Endothelial cell of umbilical vein (primary cell): ENCODE measurements at regions not wholly inside any gene's neighbourhood (a gene's known extent, or its start where the extent isn't known, plus 50 kb on each side); places are given as distances from the start of the nearest gene placed in this dataset.

ENCODE experiments used
- BruUV-seq: library from RNA; stranded (reverse); fragments of 400-500 nt; replicated peaks from 2 replicates; lab custom pipeline; 2021; lab: Mats Ljungman, UMichigan
- CTCF ChIA-PET: fragments of 300-600, 350-600 bp; sonication (Branson Sonifier 250); formaldehyde crosslinking; loops from one replicate; lab custom pipeline; 2021; ENCODE audit warnings: antibody characterized with exemption, inconsistent platforms; lab: Charles Lee
- POLR2A ChIA-PET: fragments of 300-600, 350-600 bp; sonication (Branson Sonifier 250); formaldehyde crosslinking; loops from one replicate; lab custom pipeline; 2021; ENCODE audit warnings: antibody characterized with exemption, inconsistent platforms; lab: Charles Lee
- DNase-seq: peaks from one replicate; pipeline ENCODE4 v3.0.0-alpha.2; 2011; ENCODE audit warnings: low read depth, low spot score
- FAIRE-seq: peaks from 2 replicates; lab custom pipeline; 2011; peaks lifted over from hg19 to GRCh38; lab: Jason Lieb, UNC
- H2AFZ ChIP-seq: 2 replicates; pipeline ENCODE4 v1.6.0; 2012; ENCODE audit warnings: low read depth, low read length, control low read depth, inconsistent platforms
- H3K27ac ChIP-seq: 2 replicates; pipeline ENCODE4 v1.5.1; 2011; ENCODE audit warnings: low read depth, mild to moderate bottlenecking, control low read depth, low read length, moderate library complexity; ENCODE audit not compliant: insufficient read depth
- H3K27me3 ChIP-seq, 2 experiments: 2 replicates each; pipeline versions ENCODE4 v1.6.0 to v1.6.1; 2011; ENCODE audit warnings: low read length in 2 of 2, mixed read lengths in 1 of 2; ENCODE audit not compliant: control insufficient read depth in 2 of 2, insufficient read depth in 2 of 2
- H3K36me3 ChIP-seq, 2 experiments: 2 replicates in 1 of 2; 3 replicates in 1 of 2; pipeline ENCODE4 v1.5.1; 2011; ENCODE audit warnings: low read length in 2 of 2, mild to moderate bottlenecking in 1 of 2, moderate library complexity in 1 of 2; ENCODE audit not compliant: control insufficient read depth in 2 of 2, insufficient read depth in 2 of 2; ENCODE audit errors: extremely low read depth in 1 of 2
- H3K4me1 ChIP-seq: 3 replicates; pipeline ENCODE4 v1.5.1; 2011; ENCODE audit warnings: mild to moderate bottlenecking, low read length; ENCODE audit not compliant: control insufficient read depth, insufficient read depth; ENCODE audit errors: extremely low read depth
- H3K4me2 ChIP-seq: 2 replicates; pipeline ENCODE4 v1.6.1; 2011; ENCODE audit warnings: low read length, control low read depth, mixed read lengths; ENCODE audit not compliant: insufficient read depth
- H3K4me3 ChIP-seq, 3 experiments: fragments of 200-600 bp in 1 of 3; sonication (generic), shearing (Covaris generic) in 1 of 3; replicated peaks in 1 of 3; 2 replicates each; pipeline ENCODE4 v1.5.1; 2011 to 2016; ENCODE audit warnings: control low read depth in 3 of 3, low read length in 3 of 3, mild to moderate bottlenecking in 2 of 3, inconsistent platforms in 1 of 3, low read depth in 1 of 3, moderate library complexity in 1 of 3; ENCODE audit not compliant: insufficient read depth in 1 of 3
- H3K79me2 ChIP-seq: 2 replicates; pipeline ENCODE4 v1.6.0; 2012; ENCODE audit warnings: low read length, inconsistent platforms; ENCODE audit not compliant: control insufficient read depth, insufficient read depth
- H3K9ac ChIP-seq: replicated peaks from 2 replicates; pipeline ENCODE3; 2011; ENCODE audit warnings: low read length, control low read depth; ENCODE audit not compliant: insufficient read depth; ENCODE audit errors: extremely low read depth
- H3K9me1 ChIP-seq: replicated peaks from 3 replicates; pipeline ENCODE4 v1.6.0; 2011; ENCODE audit warnings: mild to moderate bottlenecking, low read length; ENCODE audit not compliant: control insufficient read depth, insufficient read depth; ENCODE audit errors: extremely low read depth
- H3K9me3 ChIP-seq: replicated peaks from 2 replicates; pipeline ENCODE4 v1.5.1; 2012; ENCODE audit warnings: low read length, inconsistent platforms; ENCODE audit not compliant: control insufficient read depth, insufficient read depth
- H4K20me1 ChIP-seq: replicated peaks from 2 replicates; pipeline ENCODE3; 2011; ENCODE audit warnings: mild to moderate bottlenecking, low read length; ENCODE audit not compliant: control insufficient read depth, insufficient read depth; ENCODE audit errors: extremely low read depth
- CTCF ChIP-seq, 2 donors: IDR thresholded peaks; 1 replicate in 1 of 2; 2 replicates in 1 of 2; pipeline ENCODE4 v1.5.1; 2011; ENCODE audit warnings: low read length in 2 of 2, mild to moderate bottlenecking in 2 of 2, moderate library complexity in 2 of 2, control low read depth in 1 of 2, inconsistent platforms in 1 of 2, low read depth in 1 of 2; ENCODE audit not compliant: insufficient read depth in 1 of 2; ENCODE audit errors: extremely low read depth in 1 of 2
- FOS ChIP-seq: IDR thresholded peaks from 2 replicates; pipeline ENCODE4 v1.6.1; 2011; ENCODE audit warnings: mild to moderate bottlenecking, low read length, moderate library complexity, borderline replicate concordance; ENCODE audit not compliant: insufficient read depth
- JUN ChIP-seq: IDR thresholded peaks from 2 replicates; pipeline ENCODE4 v1.6.1; 2011; ENCODE audit warnings: borderline replicate concordance, low read depth; ENCODE audit not compliant: insufficient read length, insufficient read depth
- MAX ChIP-seq: IDR thresholded peaks from 2 replicates; pipeline ENCODE4 v1.6.1; 2011; ENCODE audit not compliant: insufficient read depth, insufficient read length
- MYC ChIP-seq: IDR thresholded peaks from one replicate; pipeline ENCODE4 v1.6.1; 2011; ENCODE audit warnings: mild to moderate bottlenecking, low read depth, low read length
- POLR2A ChIP-seq: IDR thresholded peaks from 2 replicates; pipeline ENCODE4 v1.6.1; 2012; ENCODE audit warnings: low read depth, mild to moderate bottlenecking, control low read depth, low read length
- dilution Hi-C: fragments of 300-500 bp; cut with MboI; formaldehyde crosslinking; loops from one replicate; pipeline ENCODE4 v1.15.0; 2019; ENCODE audit warnings: low sequenced_read_pairs; ENCODE audit not compliant: extremely low pct_ligation_motif_present
- intact Hi-C: fragments of 100-400 bp; cut with micrococcal nuclease; formaldehyde crosslinking; loops from one replicate; pipeline ENCODE4 v1.10.0; 2022

GRCh38 chr5:58266402-58266801 is 193.5 kb downstream of the PLK2 start:
- no peak overlapping the region for H3K4me3 ChIP-seq
- H3K27me3 ChIP-seq, result no peaks in the 10 kb centered on the region
- FAIRE-seq, result peak; percentile 82
- H3K9me1 ChIP-seq, result no peaks in the 10 kb centered on the region
- no peaks in the 10 kb centered on the region for H3K36me3 ChIP-seq
- POLR2A ChIA-PET, result no interaction called here
- no TSS peak for BruUV-seq
- H4K20me1 ChIP-seq, result no peaks in the 10 kb centered on the region
- H3K79me2 ChIP-seq, result no peaks in the 10 kb centered on the region
- peaks cover 7% of the 10 kb centered on the region for H3K4me1 ChIP-seq
- H2AFZ ChIP-seq, result peak overlapping the region; percentile 43
- TF ChIP-seq POLR2A (no peak), MAX (no peak), MYC (no peak), FOS (peak; percentile 34), CTCF (IDR thresholded peaks at IDR 0.05; ENCODE audit: extremely low read depth in 1 of 2, insufficient read depth in 1 of 2, low read depth in 1 of 2, low read length in 2 of 2) (no peak), JUN (peak; percentile 60)
- intact Hi-C loops, result no loop called here
- dilution Hi-C loops, result no loop called here
- H3K9ac ChIP-seq, result peak overlapping the region; percentile 54
- H3K9me3 ChIP-seq, result no peaks in the 10 kb centered on the region
- no peak overlapping the region for H3K27ac ChIP-seq
- DNase-seq, result peak; percentile 69
- H3K4me2 ChIP-seq, result peak overlapping the region; percentile 68
- CTCF ChIA-PET, result no interaction called here
